BLaER1 treated with 17β-estradiol and CSF1 and Interleukin-3, amounts not matched to agents 10 nM and 100 nM (cell line): ENCODE measurements at regions not wholly inside any gene's neighbourhood (a gene's known extent, or its start where the extent isn't known, plus 50 kb on each side); places are given as distances from the start of the nearest gene placed in this dataset.

Experiments
- H3K27ac ChIP-seq, 11 experiments: shearing (Covaris generic); formaldehyde crosslinking; 2 replicates each; pipeline ENCODE4 v1.8.1; 2022
- H3K27me3 ChIP-seq, 11 experiments: shearing (Covaris generic); formaldehyde crosslinking; 2 replicates each; pipeline ENCODE4 v1.8.1; 2022
- H3K36me3 ChIP-seq, 11 experiments: shearing (Covaris generic); formaldehyde crosslinking; 2 replicates each; pipeline ENCODE4 v1.8.1; 2022
- H3K4me1 ChIP-seq, 10 experiments: shearing (Covaris generic); formaldehyde crosslinking; 2 replicates each; pipeline ENCODE4 v1.8.1; 2022
- H3K4me2 ChIP-seq, 11 experiments: shearing (Covaris generic); formaldehyde crosslinking; 2 replicates each; pipeline ENCODE4 v1.8.1; 2022
- H3K4me3 ChIP-seq, 10 experiments: shearing (Covaris generic); formaldehyde crosslinking; 2 replicates each; pipeline ENCODE4 v1.8.1; 2022
- H3K9ac ChIP-seq, 11 experiments: shearing (Covaris generic); formaldehyde crosslinking; 2 replicates each; pipeline ENCODE4 v1.8.1; 2022
- H3K9me3 ChIP-seq, 11 experiments: shearing (Covaris generic); formaldehyde crosslinking; replicated peaks in 1 of 11; 2 replicates each; pipeline ENCODE4 v1.8.1; 2022
- H4K20me1 ChIP-seq, 11 experiments: shearing (Covaris generic); formaldehyde crosslinking; 2 replicates each; pipeline ENCODE4 v1.8.1; 2022
- Cebpa-rat ChIP-seq, 11 experiments: shearing (Covaris generic); IDR thresholded peaks; 2 replicates each; pipeline ENCODE4 v1.8.1; 2022

DNA sequence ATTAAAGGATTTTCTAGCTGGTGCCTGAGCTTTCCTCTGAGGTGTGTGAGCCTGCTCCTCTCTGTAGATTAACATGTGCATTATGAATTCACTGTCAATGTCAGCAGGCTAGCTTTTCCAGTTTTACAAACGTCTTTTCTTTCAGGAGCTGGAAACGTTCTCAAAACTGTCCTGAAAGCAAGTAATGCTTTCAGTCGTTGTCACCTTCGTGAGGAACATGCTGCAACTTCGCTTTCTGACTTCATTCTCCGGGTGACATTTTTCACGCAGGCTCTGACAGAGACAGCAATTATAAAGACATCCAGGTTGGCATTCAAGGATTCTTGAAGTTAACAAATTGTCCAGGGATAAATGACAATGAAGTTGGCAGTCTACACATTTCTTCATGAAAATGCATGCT is 671.5 kb downstream of the DHX35 start:
- Histone ChIP-seq H3K9me3 (no peaks in the 10 kb centered on the region), H3K4me1 (no peaks in the 10 kb centered on the region), H3K27me3 (no peaks in the 10 kb centered on the region), H3K4me3 (no peak overlapping the region), H4K20me1 (no peaks in the 10 kb centered on the region), H3K27ac (no peak overlapping the region), H3K9ac (no peak overlapping the region), H3K36me3 (no peaks in the 10 kb centered on the region), H3K4me2 (no peak overlapping the region)
- no peak for TF ChIP-seq Cebpa-rat (IDR thresholded peaks at IDR 0.05)

DNA sequence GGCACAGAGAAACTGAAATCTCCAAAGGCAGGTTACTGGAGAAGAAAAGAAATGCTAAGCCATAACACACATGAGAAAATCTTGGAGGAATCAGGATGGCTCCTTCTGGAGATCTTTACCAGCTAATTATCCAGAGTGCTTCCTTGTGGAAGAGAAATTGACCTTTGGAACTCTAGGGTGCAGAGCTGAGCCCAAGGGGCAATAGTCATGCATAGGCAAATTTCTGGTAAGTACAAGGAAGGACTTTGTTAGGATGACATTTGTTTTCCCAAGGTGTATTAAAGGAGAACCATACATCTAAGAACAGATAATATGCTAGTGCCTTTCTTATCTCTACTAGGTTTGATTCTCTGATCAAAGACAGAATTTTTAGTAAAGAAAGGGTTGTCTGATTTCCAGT is 670.6 kb downstream of the DHX35 start:
- Histone ChIP-seq H4K20me1 (no peaks in the 10 kb centered on the region), H3K4me3 (no peak overlapping the region), H3K9ac (no peak overlapping the region), H3K36me3 (no peaks in the 10 kb centered on the region), H3K27ac (no peak overlapping the region), H3K4me1 (no peaks in the 10 kb centered on the region), H3K27me3 (no peaks in the 10 kb centered on the region), H3K9me3 (no peaks in the 10 kb centered on the region), H3K4me2 (no peak overlapping the region)
- TF ChIP-seq Cebpa-rat (IDR thresholded peaks at IDR 0.05): no peak

DNA sequence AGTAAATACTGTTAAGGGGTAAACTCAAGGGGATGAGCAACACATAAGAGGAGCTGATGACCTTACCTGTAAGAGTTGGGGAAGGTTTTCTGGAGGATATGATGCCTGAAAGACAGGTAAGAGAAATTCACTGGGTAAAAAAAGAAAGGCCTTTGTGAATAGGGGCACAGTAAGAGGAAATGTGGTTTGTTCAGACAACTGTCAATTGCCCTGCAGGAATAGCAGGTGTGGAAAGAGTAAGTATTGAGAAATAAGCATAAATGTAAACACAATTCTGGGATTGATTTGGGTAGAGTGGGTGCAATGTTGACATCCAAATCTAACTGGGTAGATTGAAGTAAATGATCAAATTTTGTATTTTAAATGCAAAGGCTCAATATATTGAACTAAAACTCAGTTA is 670.0 kb downstream of the DHX35 start:
- Histone ChIP-seq H3K4me1 (no peaks in the 10 kb centered on the region), H3K27ac (no peak overlapping the region), H3K9ac (no peak overlapping the region), H3K27me3 (no peaks in the 10 kb centered on the region), H3K36me3 (no peaks in the 10 kb centered on the region), H4K20me1 (no peaks in the 10 kb centered on the region), H3K4me3 (no peak overlapping the region), H3K9me3 (no peaks in the 10 kb centered on the region), H3K4me2 (no peak overlapping the region)
- TF ChIP-seq Cebpa-rat (IDR thresholded peaks at IDR 0.05): no peak

DNA sequence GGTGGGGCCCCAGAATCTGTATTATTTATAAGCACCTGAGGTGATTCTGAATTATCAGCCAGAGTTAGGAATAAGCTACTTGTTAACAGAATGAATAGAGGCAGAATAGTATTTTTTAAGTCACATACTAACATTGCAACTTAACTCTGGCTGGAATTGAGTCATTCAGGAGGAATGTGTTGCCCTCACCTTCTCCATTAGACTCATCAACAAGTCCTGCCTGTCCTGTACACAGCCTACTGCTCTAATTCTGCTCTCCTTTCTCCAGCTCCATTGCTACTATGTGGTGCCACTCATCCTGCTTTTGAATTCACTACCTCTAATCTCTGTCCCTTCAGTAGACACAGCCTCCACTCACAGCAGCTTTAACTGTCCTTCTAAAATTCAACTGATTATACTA is 669.4 kb downstream of the DHX35 start:
- no peaks in the 10 kb centered on the region for H3K27me3 ChIP-seq
- H3K36me3 ChIP-seq: no peaks in the 10 kb centered on the region
- no peaks in the 10 kb centered on the region for H4K20me1 ChIP-seq
- H3K4me3 ChIP-seq: no peak overlapping the region
- H3K27ac ChIP-seq: no peak overlapping the region
- H3K9me3 ChIP-seq: no peaks in the 10 kb centered on the region
- no peak overlapping the region for H3K9ac ChIP-seq
- H3K4me1 ChIP-seq: no peaks in the 10 kb centered on the region
- no peak for TF ChIP-seq Cebpa-rat (IDR thresholded peaks at IDR 0.05)
- no peak overlapping the region for H3K4me2 ChIP-seq

DNA sequence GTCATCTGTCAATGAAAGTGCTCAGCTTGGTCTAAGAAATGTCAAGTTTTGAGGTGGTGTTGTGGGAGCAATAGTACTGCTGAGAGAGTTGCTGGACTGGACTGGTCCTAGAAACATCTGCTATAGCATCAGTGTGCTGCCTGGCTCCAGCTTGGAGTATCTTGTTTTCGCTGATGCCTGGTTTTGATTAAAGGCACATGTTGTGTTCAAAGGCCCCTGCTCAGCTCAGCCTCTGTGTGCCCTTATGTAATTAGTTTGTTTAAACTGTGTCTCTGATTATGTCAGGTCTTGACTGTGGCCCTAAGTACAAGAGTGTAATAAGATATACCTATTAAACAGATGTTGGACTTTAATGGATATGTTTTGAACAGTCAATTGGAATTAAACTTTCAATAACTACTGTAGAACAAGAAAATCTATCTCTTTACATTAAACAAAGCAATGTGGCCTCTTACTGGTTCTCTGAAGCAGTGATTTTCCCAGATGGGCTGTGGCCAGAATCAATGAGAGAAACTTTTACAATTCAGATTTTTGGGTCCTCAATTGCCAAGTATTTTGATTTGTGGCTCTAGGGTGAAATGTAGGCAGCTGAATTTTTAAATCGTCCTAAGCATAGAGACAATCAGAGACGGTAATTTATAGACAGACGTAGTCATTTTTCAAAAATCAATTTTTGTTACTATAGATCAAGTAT is 668.2 kb downstream of the DHX35 start:
- Histone ChIP-seq H3K4me1 (no peaks in the 10 kb centered on the region), H3K27ac (no peak overlapping the region), H3K9ac (no peak overlapping the region), H3K36me3 (no peaks in the 10 kb centered on the region), H4K20me1 (no peaks in the 10 kb centered on the region), H3K27me3 (no peaks in the 10 kb centered on the region), H3K9me3 (no peaks in the 10 kb centered on the region), H3K4me3 (no peak overlapping the region), H3K4me2 (no peak overlapping the region)
- TF ChIP-seq Cebpa-rat (IDR thresholded peaks at IDR 0.05): no peak

DNA sequence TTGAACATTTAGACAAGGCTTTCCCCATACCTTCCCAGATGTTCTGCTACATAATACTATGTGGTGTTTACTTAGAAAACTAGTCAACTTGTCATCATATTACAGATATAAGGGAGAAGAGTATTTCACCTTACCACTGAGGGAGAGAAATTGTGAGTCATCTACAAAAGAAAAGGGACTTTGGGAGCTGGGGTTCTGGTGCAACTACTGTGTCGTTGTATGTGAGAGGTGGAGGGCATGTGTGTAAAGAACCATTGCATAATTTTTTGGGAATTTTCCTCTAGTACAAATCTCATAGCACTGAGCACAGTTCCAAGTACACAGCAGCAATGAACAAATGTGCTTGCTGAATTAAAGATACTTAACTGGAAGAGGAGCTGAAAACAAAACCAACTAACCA is 665.6 kb downstream of the DHX35 start:
- H3K4me1 ChIP-seq: no peaks in the 10 kb centered on the region
- H3K4me3 ChIP-seq: no peak overlapping the region
- H3K36me3 ChIP-seq: no peaks in the 10 kb centered on the region
- H3K9me3 ChIP-seq: no peaks in the 10 kb centered on the region
- H3K27me3 ChIP-seq: no peaks in the 10 kb centered on the region
- TF ChIP-seq Cebpa-rat (IDR thresholded peaks at IDR 0.05): no peak
- no peak overlapping the region for H3K4me2 ChIP-seq
- H4K20me1 ChIP-seq: no peaks in the 10 kb centered on the region
- no peak overlapping the region for H3K27ac ChIP-seq
- no peak overlapping the region for H3K9ac ChIP-seq

DNA sequence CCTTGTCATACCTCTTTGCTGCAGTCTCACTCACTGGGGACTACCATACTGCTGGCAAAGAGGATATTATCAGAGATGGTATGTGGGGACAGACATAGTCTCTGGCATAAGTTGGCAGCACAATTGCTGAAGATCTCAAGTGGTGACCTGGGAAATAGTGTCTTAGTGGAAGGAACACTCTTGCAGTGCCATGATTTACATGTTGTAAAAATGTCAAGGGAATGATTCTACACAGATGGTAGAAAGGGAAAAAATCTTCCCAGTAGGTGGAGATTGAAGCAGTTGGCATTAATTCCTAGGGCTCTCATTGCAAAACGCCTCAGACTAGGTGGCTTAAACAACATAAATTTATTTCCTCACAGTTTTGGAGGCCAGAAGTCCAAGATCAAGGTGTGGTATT is 662.2 kb downstream of the DHX35 start:
- Histone ChIP-seq H3K27me3 (no peaks in the 10 kb centered on the region), H3K4me2 (no peak overlapping the region), H3K27ac (no peak overlapping the region), H3K36me3 (no peaks in the 10 kb centered on the region), H3K4me3 (no peak overlapping the region), H4K20me1 (no peaks in the 10 kb centered on the region), H3K9me3 (no peaks in the 10 kb centered on the region), H3K9ac (no peak overlapping the region), H3K4me1 (no peaks in the 10 kb centered on the region)
- no peak for TF ChIP-seq Cebpa-rat (IDR thresholded peaks at IDR 0.05)

DNA sequence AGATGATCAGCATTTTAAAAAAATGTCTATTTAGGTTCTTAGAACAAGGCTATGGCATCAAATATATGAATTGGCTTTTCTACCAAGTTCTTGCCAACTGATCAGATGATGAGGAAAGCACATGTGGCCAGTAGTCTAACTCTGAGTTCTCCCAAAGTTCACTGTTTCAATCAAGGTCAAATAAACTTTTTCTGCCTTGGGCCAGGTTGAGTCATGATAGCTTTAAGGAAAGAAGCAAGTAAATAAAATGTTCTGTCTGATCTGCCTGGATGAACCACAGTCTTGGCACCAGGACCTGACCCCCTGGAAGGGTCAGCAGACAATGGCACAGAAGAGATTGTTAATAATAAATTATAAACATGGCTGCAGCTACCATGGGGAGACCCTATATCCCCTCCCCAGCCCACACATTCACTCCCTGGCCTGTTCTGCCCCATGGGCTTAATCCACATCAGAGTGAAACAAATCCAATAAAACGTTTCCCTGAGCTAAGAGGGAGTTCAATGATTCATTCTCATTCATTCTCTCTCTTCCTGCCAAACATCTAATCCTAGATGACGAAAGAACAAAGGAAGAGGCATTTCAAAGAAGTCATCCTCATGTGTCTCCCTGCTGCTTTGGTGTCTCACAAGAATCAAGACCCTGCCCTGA is 661.6 kb downstream of the DHX35 start:
- H4K20me1 ChIP-seq: no peaks in the 10 kb centered on the region

DNA sequence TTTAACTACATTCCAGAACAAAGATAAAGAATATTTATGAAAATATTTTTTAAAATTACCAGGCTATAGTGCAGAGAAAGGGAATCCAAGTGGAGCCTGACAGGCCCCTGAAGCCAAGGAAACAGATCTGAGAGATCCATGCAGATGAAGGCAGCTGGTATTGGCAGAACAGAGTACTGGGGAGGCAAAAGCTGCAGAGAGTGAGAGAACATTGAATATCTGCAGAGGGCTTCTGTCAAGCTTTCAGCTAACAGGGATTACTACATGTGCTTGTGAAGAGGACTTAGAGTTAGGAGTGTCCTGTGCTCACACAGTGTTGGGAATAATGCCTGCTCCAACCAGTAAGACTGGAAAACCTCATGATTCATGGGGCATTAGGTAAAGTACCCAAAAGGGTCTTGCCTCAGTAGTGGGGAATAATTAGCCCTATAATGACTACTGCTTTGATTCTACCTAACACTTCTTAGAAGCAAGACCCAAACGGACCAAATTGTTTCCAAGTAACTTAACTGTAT is 657.2 kb downstream of the DHX35 start:
- Histone ChIP-seq H3K27ac (no peak overlapping the region), H3K9me3 (no peaks in the 10 kb centered on the region), H3K4me2 (no peak overlapping the region), H3K36me3 (no peaks in the 10 kb centered on the region), H3K9ac (no peak overlapping the region), H3K4me1 (no peaks in the 10 kb centered on the region), H4K20me1 (no peaks in the 10 kb centered on the region), H3K4me3 (no peak overlapping the region), H3K27me3 (no peaks in the 10 kb centered on the region)
- TF ChIP-seq Cebpa-rat (IDR thresholded peaks at IDR 0.05): no peak

More for the DNA sequence above, 661.6 kb downstream of the DHX35 start:
- no peaks in the 10 kb centered on the region for H3K27me3 ChIP-seq
- no peak overlapping the region for H3K9ac ChIP-seq
- no peak overlapping the region for H3K27ac ChIP-seq
- no peak overlapping the region for H3K4me3 ChIP-seq
- no peaks in the 10 kb centered on the region for H3K4me1 ChIP-seq
- TF ChIP-seq Cebpa-rat (IDR thresholded peaks at IDR 0.05): no peak
- H3K36me3 ChIP-seq: no peaks in the 10 kb centered on the region
- H3K4me2 ChIP-seq: no peak overlapping the region
- H3K9me3 ChIP-seq: no peaks in the 10 kb centered on the region

DNA sequence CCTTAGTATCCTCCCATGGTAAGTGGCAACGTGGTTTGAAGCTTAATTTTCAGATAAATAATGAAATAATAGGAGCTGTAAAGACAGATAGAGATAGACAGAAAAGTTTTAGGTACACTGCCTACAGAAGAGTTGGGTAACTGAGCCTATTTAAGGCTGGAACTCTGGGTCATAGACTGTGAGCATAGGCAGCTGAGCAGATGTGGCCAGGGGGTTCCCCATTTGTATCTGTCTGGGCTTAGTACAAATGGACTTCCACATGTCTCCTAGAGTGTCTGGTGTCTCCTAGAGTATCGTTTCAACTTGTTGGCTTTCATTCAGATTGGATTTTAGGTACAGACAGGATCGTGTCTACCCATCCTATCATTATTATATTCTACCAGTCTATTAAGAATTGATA is 649.8 kb downstream of the DHX35 start:
- H3K4me1 ChIP-seq: no peaks in the 10 kb centered on the region
- H3K9ac ChIP-seq: no peak overlapping the region
- no peaks in the 10 kb centered on the region for H4K20me1 ChIP-seq
- H3K4me2 ChIP-seq: no peak overlapping the region
- H3K4me3 ChIP-seq: no peak overlapping the region
- no peaks in the 10 kb centered on the region for H3K36me3 ChIP-seq
- H3K27me3 ChIP-seq: no peaks in the 10 kb centered on the region
- peaks cover 0 to 20% (median 12%) of the 10 kb centered on the region in 11 experiments; a peak in 15 of 22 replicates for H3K9me3 ChIP-seq
- H3K27ac ChIP-seq: no peak overlapping the region
- no peak for TF ChIP-seq Cebpa-rat (IDR thresholded peaks at IDR 0.05)
